ENCODE measurements at regions not wholly inside any gene's neighbourhood (a gene's known extent, or its start where the extent isn't known, plus 50 kb on each side); places are given as distances from the start of the nearest gene placed in this dataset.

GRCh38 chrX:13226214-13226613 lies 93.6 kb downstream of the ATXN3L start:
- dilution Hi-C loops (cut with HindIII; ENCODE audit: low sequenced_read_pairs, unreplicated experiment) (no loop called here), in situ Hi-C loops (cut with MboI; ENCODE audit: low sequenced_read_pairs) (no loop called here), intact Hi-C loops (cut with micrococcal nuclease) (loop anchor here (10.0 kb wide), 1 partner anchor 259 kb away; no protein-coding TSS in a partner anchor)
- ATAC-seq (ENCODE audit: low read depth) (no peak), DNase-seq (no peak)
- H3K27ac ChIP-seq (ENCODE audit: insufficient read depth, low read length) = no peak overlapping the region
- no peak overlapping the region for H3K4me2 ChIP-seq (ENCODE audit: low read depth, low read length)
- no peak overlapping the region for H4K8ac ChIP-seq (ENCODE audit: low read depth in 2 of 2, low read length in 2 of 2)
- TF ChIP-seq RFX5 (IDR thresholded peaks at IDR 0.05; ENCODE audit: low read depth, low read length) = no peak
- TF ChIP-seq MXI1 (IDR thresholded peaks at IDR 0.05; ENCODE audit: borderline replicate concordance, low read depth, low read length) = no peak
- no peak for TF ChIP-seq MAZ (IDR thresholded peaks at IDR 0.05; ENCODE audit: borderline replicate concordance, low read depth, low read length)
- no peak for TF ChIP-seq FOS (IDR thresholded peaks at IDR 0.05; ENCODE audit: low read depth, low read length)
- no peak for TF ChIP-seq ELK1 (IDR thresholded peaks at IDR 0.05; ENCODE audit: borderline replicate concordance, low read depth, low read length)
- TF ChIP-seq USF2 (IDR thresholded peaks at IDR 0.05; ENCODE audit: low read depth, low read length) = no peak
- H2BK20ac ChIP-seq (ENCODE audit: low read depth, low read length) = no peak overlapping the region
- H3K9me1 ChIP-seq (ENCODE audit: insufficient read depth, low read length) = no peaks in the 10 kb centered on the region
- no TSS peak for BruUV-seq (replicated peaks)
- H3K9me3 ChIP-seq (ENCODE audit: control insufficient read depth, insufficient read depth, low read length) = no peaks in the 10 kb centered on the region
- no peak overlapping the region for H3K9ac ChIP-seq (ENCODE audit: low read depth, low read length)
- peaks cover 2% of the 10 kb centered on the region for H3K4me1 ChIP-seq (ENCODE audit: control insufficient read depth, insufficient read depth, low read length)
- H3K4me3 ChIP-seq (ENCODE audit: insufficient read depth, low read depth, low read length) = no peak overlapping the region
- no peak overlapping the region; the same call in 1 of the 2 replicates for H3K14ac ChIP-seq (replicated peaks; ENCODE audit: low read depth, low read length)
- no peaks in the 10 kb centered on the region for H3K27me3 ChIP-seq (ENCODE audit: control insufficient read depth, insufficient read depth, low read length)
- H2AK9ac ChIP-seq (replicated peaks; ENCODE audit: low read depth, low read length, poor library complexity) = no peak overlapping the region
- no peak overlapping the region for H3K23ac ChIP-seq (ENCODE audit: low read depth, low read length)
- no peak overlapping the region for H2AFZ ChIP-seq (replicated peaks; ENCODE audit: low read length, poor library complexity)
- H4K5ac ChIP-seq (ENCODE audit: low read depth, low read length) = no peak overlapping the region
- H2AK5ac ChIP-seq (ENCODE audit: low read depth, low read length) = no peak overlapping the region
- peak overlapping the region; percentile 1; the same call in 1 of the 2 replicates for H3K4ac ChIP-seq (ENCODE audit: low read depth, low read length)
- H2BK120ac ChIP-seq (ENCODE audit: low read depth, low read length) = no peak overlapping the region; the same call in 1 of the 2 replicates
- ChIA-PET CTCF (no interaction called here), POLR2A (ENCODE audit: unreplicated experiment) (no interaction called here)
- H3K56ac ChIP-seq (ENCODE audit: extremely low read depth, insufficient read depth, low read length) = no peak overlapping the region
- H3K79me1 ChIP-seq (ENCODE audit: low read depth in 1 of 2, low read length in 2 of 2) = no peaks in the 10 kb centered on the region
- H3K36me3 ChIP-seq (ENCODE audit: control insufficient read depth, insufficient read depth, low read length) = no peaks in the 10 kb centered on the region
- no peak overlapping the region for H3K18ac ChIP-seq (ENCODE audit: low read depth, low read length)
- no peak overlapping the region for H4K91ac ChIP-seq (ENCODE audit: insufficient read depth, low read depth, low read length)
- H4K20me1 ChIP-seq (ENCODE audit: insufficient read depth, low read length) = no peaks in the 10 kb centered on the region
- no peak overlapping the region for H2BK5ac ChIP-seq (ENCODE audit: low read depth, low read length, poor library complexity, severe bottlenecking)
- 0 out of 3 replicates have a peak overlapping the region, but pooled peaks have one; percentile 58 for H2BK15ac ChIP-seq (ENCODE audit: low read depth, low read length)
